GM12878 (cell line): ENCODE measurements at regions not wholly inside any gene's neighbourhood (a gene's known extent, or its start where the extent isn't known, plus 50 kb on each side); places are given as distances from the start of the nearest gene placed in this dataset.

ENCODE experiments used
- BACH1 ChIP-seq: fragments of 450-650 bp; IDR thresholded peaks from 2 replicates; pipeline ENCODE4 v1.6.1; 2017; ENCODE audit warnings: mild to moderate bottlenecking, borderline replicate concordance
- CBFB ChIP-seq: IDR thresholded peaks from 2 replicates; pipeline ENCODE4 v1.6.1; 2016; ENCODE audit warnings: antibody characterized with exemption, low read depth
- HDAC6 ChIP-seq: fragments of 200-600 bp; sonication (generic); IDR thresholded peaks from one replicate; pipeline ENCODE4 v1.8.0; 2017; ENCODE audit warnings: antibody characterized with exemption; ENCODE audit not compliant: unreplicated experiment
- MXI1 ChIP-seq: fragments of 150-350 bp; IDR thresholded peaks from 2 replicates; pipeline ENCODE4 v1.6.1; 2011; ENCODE audit warnings: low read depth, mild to moderate bottlenecking, inconsistent platforms, low read length, improper control_type of control experiment
- RELA ChIP-seq: fragments of 450-650 bp; IDR thresholded peaks from 2 replicates; pipeline ENCODE4 v1.8.0; 2014; ENCODE audit warnings: borderline replicate concordance; ENCODE audit not compliant: partially characterized antibody
- YBX1 ChIP-seq: fragments of 450-650 bp; IDR thresholded peaks from 2 replicates; pipeline ENCODE4 v1.6.1; 2016; ENCODE audit warnings: antibody characterized with exemption
- TF ChIP-seq, protein P1 (sequence below): fragments of 450-650 bp; formaldehyde crosslinking; IDR thresholded peaks from 2 replicates; pipeline ENCODE4 v1.4.0; 2022; ENCODE audit warnings: mild to moderate bottlenecking, moderate library complexity
- TF ChIP-seq, protein P2 (sequence below): fragments of 450-650 bp; formaldehyde crosslinking; IDR thresholded peaks from 2 replicates; pipeline ENCODE4 v1.4.0; 2020; ENCODE audit warnings: mild to moderate bottlenecking, moderate library complexity
- TF ChIP-seq, protein P3 (sequence below): IDR thresholded peaks from 2 replicates; pipeline ENCODE4 v1.6.1; 2012; ENCODE audit warnings: mild to moderate bottlenecking, low read depth, low read length
- TF ChIP-seq, protein P4 (sequence below): fragments of 450-650 bp; IDR thresholded peaks from 2 replicates; pipeline ENCODE4 v1.6.1; 2016; ENCODE audit warnings: mild to moderate bottlenecking, moderate library complexity, borderline replicate concordance
- TF ChIP-seq, protein P5 (sequence below): fragments of 450-650 bp; conservative IDR thresholded peaks from 2 replicates; pipeline ENCODE4 v1.6.1; 2017; ENCODE audit warnings: mild to moderate bottlenecking, moderate library complexity

DNA sequence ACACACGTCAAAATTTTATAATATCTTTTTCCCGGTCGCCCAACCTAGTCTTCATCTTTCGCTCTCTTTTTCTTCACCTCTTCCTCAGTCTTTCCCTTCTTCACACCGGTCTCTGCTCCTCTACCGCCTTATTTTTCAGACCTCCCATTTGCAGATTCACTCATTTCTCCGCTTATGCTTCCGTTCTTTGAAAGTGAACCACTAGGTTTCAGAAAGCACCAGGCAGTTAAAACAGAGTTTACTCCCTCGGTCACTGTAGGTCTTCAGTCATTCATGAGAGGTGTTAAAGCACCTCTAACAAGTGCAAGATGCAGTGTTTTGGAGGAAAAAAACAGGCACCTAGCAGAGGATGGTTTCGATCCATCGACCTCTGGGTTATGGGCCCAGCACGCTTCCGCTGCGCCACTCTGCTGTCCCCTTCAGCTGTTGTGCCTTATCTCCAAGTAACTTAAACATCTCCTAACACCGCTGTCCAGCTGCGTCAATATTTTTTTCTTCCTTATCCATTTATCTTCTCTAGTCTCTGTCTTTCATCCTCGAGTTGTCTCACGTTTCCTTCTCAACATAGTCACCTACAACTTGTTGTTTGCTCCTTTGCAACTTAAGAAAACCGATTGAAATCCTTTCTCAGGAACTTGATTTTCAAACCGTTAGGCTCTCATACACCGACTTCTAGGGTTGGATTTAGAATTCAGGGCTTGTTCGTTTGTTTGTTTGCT is 119.7 kb upstream of the ZNF184 start (continued):
- TF ChIP-seq, protein P1, sequence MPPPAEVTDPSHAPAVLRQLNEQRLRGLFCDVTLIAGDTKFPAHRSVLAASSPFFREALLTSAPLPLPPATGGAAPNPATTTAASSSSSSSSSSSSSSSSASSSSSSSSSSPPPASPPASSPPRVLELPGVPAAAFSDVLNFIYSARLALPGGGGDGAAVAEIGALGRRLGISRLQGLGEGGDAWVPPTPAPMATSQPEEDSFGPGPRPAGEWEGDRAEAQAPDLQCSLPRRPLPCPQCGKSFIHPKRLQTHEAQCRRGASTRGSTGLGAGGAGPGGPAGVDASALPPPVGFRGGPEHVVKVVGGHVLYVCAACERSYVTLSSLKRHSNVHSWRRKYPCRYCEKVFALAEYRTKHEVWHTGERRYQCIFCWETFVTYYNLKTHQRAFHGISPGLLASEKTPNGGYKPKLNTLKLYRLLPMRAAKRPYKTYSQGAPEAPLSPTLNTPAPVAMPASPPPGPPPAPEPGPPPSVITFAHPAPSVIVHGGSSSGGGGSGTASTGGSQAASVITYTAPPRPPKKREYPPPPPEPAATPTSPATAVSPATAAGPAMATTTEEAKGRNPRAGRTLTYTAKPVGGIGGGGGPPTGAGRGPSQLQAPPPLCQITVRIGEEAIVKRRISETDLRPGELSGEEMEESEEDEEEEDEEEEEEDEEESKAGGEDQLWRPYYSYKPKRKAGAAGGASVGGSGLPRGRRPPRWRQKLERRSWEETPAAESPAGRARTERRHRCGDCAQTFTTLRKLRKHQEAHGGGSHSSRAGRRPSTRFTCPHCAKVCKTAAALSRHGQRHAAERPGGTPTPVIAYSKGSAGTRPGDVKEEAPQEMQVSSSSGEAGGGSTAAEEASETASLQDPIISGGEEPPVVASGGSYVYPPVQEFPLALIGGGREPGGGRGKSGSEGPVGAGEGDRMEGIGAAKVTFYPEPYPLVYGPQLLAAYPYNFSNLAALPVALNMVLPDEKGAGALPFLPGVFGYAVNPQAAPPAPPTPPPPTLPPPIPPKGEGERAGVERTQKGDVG, result no peak
- TF ChIP-seq RELA, result peak; percentile 66
- no peak for TF ChIP-seq HDAC6
- TF ChIP-seq, protein P2, sequence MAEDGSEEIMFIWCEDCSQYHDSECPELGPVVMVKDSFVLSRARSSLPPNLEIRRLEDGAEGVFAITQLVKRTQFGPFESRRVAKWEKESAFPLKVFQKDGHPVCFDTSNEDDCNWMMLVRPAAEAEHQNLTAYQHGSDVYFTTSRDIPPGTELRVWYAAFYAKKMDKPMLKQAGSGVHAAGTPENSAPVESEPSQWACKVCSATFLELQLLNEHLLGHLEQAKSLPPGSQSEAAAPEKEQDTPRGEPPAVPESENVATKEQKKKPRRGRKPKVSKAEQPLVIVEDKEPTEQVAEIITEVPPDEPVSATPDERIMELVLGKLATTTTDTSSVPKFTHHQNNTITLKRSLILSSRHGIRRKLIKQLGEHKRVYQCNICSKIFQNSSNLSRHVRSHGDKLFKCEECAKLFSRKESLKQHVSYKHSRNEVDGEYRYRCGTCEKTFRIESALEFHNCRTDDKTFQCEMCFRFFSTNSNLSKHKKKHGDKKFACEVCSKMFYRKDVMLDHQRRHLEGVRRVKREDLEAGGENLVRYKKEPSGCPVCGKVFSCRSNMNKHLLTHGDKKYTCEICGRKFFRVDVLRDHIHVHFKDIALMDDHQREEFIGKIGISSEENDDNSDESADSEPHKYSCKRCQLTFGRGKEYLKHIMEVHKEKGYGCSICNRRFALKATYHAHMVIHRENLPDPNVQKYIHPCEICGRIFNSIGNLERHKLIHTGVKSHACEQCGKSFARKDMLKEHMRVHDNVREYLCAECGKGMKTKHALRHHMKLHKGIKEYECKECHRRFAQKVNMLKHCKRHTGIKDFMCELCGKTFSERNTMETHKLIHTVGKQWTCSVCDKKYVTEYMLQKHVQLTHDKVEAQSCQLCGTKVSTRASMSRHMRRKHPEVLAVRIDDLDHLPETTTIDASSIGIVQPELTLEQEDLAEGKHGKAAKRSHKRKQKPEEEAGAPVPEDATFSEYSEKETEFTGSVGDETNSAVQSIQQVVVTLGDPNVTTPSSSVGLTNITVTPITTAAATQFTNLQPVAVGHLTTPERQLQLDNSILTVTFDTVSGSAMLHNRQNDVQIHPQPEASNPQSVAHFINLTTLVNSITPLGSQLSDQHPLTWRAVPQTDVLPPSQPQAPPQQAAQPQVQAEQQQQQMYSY (CRISPR knock-in tag), result no peak
- no peak for TF ChIP-seq YBX1
- TF ChIP-seq, protein P3, sequence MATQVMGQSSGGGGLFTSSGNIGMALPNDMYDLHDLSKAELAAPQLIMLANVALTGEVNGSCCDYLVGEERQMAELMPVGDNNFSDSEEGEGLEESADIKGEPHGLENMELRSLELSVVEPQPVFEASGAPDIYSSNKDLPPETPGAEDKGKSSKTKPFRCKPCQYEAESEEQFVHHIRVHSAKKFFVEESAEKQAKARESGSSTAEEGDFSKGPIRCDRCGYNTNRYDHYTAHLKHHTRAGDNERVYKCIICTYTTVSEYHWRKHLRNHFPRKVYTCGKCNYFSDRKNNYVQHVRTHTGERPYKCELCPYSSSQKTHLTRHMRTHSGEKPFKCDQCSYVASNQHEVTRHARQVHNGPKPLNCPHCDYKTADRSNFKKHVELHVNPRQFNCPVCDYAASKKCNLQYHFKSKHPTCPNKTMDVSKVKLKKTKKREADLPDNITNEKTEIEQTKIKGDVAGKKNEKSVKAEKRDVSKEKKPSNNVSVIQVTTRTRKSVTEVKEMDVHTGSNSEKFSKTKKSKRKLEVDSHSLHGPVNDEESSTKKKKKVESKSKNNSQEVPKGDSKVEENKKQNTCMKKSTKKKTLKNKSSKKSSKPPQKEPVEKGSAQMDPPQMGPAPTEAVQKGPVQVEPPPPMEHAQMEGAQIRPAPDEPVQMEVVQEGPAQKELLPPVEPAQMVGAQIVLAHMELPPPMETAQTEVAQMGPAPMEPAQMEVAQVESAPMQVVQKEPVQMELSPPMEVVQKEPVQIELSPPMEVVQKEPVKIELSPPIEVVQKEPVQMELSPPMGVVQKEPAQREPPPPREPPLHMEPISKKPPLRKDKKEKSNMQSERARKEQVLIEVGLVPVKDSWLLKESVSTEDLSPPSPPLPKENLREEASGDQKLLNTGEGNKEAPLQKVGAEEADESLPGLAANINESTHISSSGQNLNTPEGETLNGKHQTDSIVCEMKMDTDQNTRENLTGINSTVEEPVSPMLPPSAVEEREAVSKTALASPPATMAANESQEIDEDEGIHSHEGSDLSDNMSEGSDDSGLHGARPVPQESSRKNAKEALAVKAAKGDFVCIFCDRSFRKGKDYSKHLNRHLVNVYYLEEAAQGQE, result peak; percentile 69
- TF ChIP-seq MXI1, result no peak
- TF ChIP-seq, protein P4, sequence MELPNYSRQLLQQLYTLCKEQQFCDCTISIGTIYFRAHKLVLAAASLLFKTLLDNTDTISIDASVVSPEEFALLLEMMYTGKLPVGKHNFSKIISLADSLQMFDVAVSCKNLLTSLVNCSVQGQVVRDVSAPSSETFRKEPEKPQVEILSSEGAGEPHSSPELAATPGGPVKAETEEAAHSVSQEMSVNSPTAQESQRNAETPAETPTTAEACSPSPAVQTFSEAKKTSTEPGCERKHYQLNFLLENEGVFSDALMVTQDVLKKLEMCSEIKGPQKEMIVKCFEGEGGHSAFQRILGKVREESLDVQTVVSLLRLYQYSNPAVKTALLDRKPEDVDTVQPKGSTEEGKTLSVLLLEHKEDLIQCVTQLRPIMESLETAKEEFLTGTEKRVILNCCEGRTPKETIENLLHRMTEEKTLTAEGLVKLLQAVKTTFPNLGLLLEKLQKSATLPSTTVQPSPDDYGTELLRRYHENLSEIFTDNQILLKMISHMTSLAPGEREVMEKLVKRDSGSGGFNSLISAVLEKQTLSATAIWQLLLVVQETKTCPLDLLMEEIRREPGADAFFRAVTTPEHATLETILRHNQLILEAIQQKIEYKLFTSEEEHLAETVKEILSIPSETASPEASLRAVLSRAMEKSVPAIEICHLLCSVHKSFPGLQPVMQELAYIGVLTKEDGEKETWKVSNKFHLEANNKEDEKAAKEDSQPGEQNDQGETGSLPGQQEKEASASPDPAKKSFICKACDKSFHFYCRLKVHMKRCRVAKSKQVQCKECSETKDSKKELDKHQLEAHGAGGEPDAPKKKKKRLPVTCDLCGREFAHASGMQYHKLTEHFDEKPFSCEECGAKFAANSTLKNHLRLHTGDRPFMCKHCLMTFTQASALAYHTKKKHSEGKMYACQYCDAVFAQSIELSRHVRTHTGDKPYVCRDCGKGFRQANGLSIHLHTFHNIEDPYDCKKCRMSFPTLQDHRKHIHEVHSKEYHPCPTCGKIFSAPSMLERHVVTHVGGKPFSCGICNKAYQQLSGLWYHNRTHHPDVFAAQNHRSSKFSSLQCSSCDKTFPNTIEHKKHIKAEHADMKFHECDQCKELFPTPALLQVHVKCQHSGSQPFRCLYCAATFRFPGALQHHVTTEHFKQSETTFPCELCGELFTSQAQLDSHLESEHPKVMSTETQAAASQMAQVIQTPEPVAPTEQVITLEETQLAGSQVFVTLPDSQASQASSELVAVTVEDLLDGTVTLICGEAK, result peak; percentile 72; the same call in 1 of the 2 replicates
- TF ChIP-seq, protein P5, sequence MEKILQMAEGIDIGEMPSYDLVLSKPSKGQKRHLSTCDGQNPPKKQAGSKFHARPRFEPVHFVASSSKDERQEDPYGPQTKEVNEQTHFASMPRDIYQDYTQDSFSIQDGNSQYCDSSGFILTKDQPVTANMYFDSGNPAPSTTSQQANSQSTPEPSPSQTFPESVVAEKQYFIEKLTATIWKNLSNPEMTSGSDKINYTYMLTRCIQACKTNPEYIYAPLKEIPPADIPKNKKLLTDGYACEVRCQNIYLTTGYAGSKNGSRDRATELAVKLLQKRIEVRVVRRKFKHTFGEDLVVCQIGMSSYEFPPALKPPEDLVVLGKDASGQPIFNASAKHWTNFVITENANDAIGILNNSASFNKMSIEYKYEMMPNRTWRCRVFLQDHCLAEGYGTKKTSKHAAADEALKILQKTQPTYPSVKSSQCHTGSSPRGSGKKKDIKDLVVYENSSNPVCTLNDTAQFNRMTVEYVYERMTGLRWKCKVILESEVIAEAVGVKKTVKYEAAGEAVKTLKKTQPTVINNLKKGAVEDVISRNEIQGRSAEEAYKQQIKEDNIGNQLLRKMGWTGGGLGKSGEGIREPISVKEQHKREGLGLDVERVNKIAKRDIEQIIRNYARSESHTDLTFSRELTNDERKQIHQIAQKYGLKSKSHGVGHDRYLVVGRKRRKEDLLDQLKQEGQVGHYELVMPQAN, result 0 out of 2 replicates have a peak, but pooled peaks have one; percentile 23
- 0 out of 2 replicates have a peak, but pooled peaks have one; percentile 24 for TF ChIP-seq CBFB
- TF ChIP-seq BACH1, result no peak
